ENCODE measurements at regions not wholly inside any gene's neighbourhood (a gene's known extent, or its start where the extent isn't known, plus 50 kb on each side); places are given as distances from the start of the nearest gene placed in this dataset.
"Not testable (repeated sequence)": the region's sequence is repeated elsewhere in the genome, so short reads cannot be mapped to it uniquely, and the experiment has no call there.

- DNase-seq (ENCODE audit: low read depth in 2 of 2), result no peak
These were observed 197.7 kb downstream of the BCAS1 start for GRCh38 chr20:53872561-53873229.

DNA sequence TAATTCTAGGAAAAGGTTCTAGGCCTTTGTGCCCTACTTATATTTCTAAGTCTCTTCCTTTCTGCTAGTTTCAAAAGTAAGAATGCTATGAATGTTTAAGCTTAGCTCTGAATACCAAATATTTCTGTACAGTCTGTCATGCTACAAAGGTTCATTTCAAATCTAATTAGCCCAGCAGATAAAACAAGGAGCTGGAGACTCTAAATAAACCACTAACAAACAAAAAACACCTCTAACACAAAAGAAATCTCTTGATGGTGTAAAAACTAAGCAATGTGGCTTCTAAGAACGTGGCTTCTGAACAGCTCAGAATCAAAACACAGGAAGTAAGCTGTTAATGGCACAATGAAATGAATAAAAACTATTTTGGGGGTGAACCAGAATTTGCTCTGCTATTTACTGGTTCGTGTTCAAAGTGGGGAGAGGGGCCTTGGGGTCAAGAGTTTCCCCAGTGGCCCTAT lies 198.3 kb downstream of the BCAS1 start:
- DNase-seq (ENCODE audit: low read depth in 2 of 2), result no peak

DNA sequence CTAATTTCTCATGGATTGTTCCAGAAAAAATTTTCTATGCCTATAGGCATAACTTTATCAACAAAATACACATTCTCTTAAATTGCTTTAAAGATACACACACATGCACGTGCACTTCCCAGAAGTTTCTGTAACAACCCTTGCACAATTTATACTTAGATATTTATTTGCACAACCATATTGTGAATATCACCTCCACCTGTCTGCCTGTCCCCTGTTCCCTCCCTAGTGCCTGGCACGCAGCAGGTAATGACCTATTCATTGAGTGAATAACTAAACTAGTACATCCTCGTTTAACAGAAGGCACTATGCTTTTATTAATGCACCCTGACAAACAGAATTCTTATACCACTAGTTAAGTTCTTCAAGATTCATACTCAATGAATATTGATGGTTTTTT lies 198.9 kb downstream of the BCAS1 start:
- DNase-seq (ENCODE audit: low read depth in 2 of 2), result no peak

DNA sequence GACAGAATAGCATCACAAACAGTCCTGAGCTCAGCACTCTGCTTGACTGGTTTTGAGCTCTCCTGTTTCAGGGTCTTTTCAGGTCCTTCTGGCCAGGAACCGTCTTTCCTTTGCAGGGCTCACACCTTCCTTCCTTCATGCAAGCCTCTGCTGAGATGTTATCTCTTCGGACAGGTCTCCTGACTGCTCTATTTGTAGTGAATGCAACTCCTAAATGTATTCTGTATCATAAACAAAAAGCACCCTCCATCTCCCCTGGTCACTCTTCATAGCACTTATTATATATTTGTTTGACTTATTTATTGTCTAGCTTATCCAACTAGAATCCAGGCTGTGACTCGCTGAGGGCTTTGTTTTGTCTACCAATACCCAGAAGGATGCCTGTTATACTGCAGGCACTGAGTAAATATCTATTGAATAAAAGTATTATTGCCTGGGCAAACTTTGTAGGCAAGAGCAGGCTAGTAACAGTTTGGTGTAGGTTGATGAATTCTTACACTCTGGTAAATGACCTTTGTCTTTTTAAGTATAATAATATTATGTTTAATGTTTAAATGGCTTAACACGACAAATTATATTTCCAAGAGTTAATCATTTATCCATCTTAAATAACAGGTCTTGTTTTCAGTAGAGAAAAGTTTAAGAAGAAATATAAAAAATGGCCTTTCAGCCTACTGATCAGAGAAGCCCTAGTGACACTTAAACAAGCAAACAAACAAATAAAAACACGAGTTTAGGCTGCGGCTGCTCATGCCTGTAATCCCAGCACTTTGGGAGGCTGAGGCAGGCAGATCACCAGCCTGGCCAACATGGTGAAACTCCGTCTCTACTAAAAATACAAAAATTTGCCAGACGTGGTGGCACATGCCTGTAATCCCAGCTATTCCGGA lies 199.7 kb downstream of the BCAS1 start:
- DNase-seq (ENCODE audit: low read depth in 2 of 2), result no peak

- DNase-seq (ENCODE audit: low read depth in 2 of 2), result peak; percentile 28 to 45
These were observed 200.7 kb downstream of the BCAS1 start for GRCh38 chr20:53869466-53870258.

DNA sequence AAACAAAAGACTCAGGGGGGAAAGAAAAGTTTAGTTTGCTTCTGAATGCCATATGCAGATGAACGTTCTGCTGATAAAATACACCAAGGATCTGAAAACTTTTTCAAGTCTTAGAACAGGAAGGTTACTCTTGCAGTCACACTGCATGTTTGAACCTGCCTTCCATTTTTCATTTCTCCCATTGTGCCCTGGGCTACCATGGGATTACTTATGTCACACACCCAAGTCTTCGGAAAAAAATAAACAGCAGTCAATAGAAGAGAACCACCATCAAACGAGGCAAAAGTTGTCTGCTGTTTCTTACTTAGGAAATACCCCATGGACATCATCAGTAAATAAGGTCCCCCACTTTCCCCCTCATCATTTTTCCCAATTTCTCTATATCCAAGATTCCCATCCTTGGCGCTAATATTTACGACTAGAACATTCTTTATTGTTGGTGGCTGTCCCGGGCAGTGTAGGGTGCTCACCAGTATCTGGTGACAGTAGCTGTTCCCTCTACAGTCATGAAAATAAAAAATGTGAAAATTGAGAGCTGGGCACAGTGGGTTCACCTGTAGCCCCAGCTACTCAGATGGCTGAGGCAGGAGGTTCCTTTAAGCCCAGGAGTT lies 202.5 kb downstream of the BCAS1 start:
- no peak for DNase-seq (ENCODE audit: low read depth in 2 of 2)

DNA sequence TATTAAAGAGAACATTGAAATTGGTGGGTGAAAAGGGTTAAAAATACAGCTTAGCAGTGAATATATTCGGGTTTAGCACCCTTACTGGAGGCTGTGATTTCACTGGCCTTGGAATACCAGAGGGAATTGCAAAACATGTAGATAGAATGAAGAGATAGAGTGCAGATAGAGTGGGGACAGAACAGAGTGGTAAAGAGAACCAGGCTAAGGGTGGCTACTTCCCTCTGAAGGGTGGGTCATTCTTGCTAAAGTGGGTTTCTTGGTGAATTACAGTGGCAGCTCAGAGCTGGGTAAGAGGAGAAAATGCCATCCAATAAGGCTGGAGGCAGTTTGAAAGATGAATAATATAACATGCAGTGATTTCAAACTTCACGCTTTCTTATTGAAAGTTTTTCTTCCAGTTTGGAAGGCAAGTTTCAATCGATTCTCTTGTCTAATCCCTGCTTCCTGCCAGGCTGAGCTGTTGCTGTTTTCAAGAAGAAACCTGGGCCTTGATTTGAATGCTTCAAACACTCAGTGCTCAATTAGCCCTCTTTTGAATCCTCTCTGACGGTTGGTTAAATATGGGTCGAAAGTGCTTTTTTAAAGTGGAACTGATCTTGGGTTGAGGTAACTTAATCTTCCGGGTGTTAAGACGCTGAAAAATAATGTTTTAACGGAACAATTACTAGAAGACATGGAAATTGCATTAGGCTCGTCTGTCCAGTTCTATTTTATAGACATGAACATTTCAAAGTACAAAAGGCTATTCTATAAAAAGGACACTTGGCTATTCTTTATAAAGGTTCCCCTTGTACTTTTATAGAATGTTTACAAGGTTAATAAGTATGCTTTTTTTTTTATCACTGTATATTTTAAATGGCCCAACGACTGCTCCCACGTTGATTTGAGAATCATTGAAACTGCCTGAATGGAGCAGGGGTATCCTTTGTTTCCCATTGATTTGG lies 203.3 kb downstream of the BCAS1 start:
- no peak for DNase-seq (ENCODE audit: low read depth in 2 of 2)

DNA sequence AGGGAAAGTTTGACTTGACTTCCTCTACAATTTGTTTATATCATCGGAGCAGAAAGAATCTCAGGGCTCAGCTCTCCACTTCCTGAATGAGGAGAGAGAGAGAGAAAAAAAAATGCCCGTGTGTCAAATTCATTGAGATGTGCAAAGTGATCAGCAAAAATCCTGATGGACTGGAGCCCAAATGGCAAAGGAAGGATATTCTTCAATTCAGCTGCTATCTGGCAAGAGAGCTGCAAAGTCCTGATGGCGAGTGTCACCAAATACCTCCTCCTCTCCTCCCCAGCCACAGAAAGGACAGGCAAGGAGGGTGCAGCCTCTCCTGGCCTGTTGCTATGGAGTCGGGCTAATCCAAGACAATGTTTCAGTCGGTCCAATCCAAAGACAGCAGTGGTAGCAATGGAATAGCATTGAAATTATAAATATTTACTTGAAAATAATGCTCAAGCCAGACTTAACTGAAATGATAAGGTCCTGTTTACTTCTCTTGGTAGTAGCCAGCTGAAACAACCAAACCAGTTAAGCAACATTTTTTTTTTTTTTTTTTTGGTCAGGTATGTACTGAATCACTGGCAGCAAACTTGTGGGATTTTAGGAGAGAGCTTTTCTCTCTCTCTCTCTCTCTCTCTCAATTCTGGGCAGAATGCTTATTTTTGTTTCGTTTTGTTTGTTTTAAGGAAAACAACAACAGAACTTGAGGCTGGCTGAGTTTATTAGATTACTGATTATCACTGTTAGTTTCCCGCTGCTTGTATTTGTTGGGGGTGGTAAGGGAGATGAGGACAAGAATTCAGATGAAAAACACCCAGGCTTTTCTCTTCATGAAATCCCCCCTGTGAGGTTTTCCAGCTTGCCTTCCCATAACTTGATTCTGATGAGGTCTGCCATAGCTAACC lies 204.2 kb downstream of the BCAS1 start:
- DNase-seq (ENCODE audit: low read depth in 2 of 2), result no peak

GRCh38 chr20:53864765-53865683 lies 205.4 kb downstream of the BCAS1 start:
- not testable (repeated sequence) for DNase-seq (ENCODE audit: low read depth in 2 of 2)

DNA sequence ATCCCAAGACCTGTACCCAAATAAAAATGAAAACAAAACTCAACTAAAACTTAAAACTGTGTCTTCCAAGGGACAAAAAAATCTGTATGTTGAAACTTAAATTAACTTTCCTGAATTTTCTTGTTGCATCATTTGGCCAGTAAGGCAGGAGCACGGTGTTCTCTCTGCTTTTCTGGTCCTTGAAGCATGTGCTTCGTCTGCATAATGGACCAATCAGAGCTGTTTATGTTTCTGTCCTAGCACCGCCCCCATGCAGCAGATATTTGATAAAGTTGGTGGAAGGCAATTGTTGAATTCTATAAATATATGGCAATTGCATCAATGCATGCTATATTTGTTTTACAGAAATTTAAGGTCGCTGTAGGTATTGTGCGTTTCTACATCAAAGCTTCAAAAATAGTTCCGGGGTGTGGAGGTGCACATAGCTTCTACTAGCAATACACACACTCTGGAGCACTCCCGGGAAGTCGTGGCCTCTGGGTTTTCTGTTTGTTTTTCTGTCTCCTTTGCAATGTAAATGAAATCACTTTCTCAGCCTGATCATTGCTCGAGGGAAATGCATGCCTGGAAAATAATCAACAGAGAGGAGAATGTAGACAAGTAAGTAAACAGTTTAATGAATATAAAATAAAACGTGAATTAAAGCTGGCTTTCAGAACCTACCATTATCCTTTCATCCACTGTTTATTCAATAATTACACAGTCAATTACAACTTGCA lies 206.3 kb downstream of the BCAS1 start:
- not testable (repeated sequence) for DNase-seq (ENCODE audit: low read depth in 2 of 2)

GRCh38 chr20:53863535-53863922 lies 206.9 kb downstream of the BCAS1 start:
- not testable (repeated sequence) for DNase-seq (ENCODE audit: low read depth in 2 of 2)

DNA sequence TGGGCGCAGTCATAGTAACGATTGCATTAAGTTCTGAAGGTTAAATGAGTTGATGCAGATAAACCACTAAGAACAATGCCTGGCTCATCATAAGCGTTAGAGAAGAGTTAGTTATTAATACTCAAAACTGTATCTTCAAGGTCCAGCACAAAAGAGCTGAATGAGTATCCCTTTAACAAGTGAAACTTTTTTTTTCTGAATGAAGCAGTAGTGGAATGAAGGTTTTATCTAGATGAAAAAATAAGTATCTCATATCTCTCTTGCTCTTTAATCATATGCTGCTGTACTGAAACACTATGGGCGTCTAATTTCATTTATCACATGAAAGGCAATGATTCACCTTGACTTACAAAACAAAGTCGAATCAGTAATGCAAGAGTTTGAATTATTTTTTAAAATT lies 207.4 kb downstream of the BCAS1 start:
- not testable (repeated sequence) for DNase-seq (ENCODE audit: low read depth in 2 of 2)

DNA sequence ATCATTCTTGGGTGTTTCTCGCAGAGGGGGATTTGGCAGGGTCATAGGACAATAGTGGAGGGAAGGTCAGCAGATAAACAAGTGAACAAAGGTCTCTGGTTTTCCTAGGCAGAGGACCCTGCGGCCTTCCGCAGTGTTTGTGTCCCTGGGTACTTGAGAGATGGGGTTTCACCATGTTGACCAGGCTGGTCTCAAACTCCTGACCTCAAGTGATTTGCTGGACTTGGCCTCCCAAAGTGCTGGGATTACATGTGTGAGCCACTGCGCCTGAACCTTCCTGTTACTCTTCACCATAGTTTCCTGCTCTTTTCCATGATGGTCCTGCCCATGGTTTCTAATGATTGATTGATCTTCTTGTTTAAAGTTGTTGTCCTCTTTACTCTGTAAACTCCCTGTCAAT lies 207.9 kb downstream of the BCAS1 start:
- DNase-seq (ENCODE audit: low read depth in 2 of 2), result not testable (repeated sequence)

DNA sequence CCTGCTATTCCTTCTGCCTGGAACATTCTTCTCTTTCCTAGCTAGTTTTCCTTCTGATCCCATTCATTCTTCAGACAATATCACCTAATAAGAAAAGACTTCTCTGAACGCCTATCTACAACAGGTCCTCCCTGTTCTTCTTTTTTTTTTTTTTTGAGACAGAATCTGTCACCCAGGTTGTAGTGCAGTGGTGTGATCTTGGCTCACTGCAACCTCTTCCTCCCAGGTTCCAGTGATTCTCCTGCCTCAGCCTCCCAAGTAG lies 208.3 kb downstream of the BCAS1 start:
- DNase-seq (ENCODE audit: low read depth in 2 of 2), result not testable (repeated sequence)

DNA sequence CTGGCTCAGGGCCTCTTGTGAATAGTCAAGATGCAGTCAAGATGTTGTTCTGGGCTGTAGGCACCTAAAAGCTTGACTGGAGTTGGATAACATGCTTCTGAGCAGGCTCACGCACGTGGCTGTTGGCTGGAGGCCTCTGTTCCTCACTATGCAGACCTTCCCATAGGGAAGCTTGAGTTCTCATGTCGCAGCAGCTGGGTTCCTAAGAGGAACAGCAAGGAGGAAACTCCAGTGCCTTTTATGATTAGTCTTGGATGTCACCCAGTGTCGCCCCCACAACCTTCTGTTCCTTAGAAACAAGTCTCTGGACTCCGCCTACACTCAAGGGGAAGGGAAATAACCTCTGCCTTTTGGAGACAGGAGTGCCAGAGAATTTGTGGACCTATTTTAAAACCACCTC lies 210.7 kb downstream of the BCAS1 start:
- DNase-seq (ENCODE audit: low read depth in 2 of 2), result no peak

GRCh38 chr20:53859009-53859408 lies 211.4 kb downstream of the BCAS1 start:
- not testable (repeated sequence) for DNase-seq (ENCODE audit: low read depth in 2 of 2)

GRCh38 chr20:53858516-53858915 lies 211.9 kb downstream of the BCAS1 start:
- DNase-seq (ENCODE audit: low read depth in 2 of 2), result not testable (repeated sequence)

DNA sequence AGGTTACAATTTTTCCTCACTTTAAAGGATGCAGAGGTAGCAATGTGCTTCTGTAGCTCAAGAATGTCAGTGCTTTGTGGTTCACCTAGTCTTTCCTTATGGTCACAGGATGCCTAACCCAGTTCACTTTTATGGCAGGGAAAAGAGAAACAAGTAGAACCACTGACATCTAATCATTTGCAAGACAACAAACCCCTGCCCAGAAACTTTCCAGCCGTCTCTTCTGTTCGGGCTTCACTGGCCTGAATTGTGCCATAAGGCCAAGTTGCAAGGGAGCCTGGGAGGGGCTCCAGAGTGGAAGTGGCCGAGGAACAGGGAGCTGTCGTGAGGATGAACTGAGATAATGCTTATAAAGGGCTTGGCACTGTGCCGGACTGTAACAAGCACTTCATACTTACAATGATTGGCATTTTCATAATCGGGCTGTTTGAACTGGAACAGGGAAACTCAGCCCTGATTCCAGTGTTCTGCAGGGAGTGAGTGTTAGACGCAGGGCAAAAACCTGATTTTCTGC lies 212.6 kb downstream of the BCAS1 start:
- no peak for DNase-seq (ENCODE audit: low read depth in 2 of 2)
